Right lung (tissue), 2 donors: ENCODE measurements at regions not wholly inside any gene's neighbourhood (a gene's known extent, or its start where the extent isn't known, plus 50 kb on each side); places are given as distances from the start of the nearest gene placed in this dataset.

ENCODE experiments used
- DNase-seq, 2 donors: peaks; one replicate each; pipeline ENCODE4 v3.0.0-alpha.2; 2013

DNA sequence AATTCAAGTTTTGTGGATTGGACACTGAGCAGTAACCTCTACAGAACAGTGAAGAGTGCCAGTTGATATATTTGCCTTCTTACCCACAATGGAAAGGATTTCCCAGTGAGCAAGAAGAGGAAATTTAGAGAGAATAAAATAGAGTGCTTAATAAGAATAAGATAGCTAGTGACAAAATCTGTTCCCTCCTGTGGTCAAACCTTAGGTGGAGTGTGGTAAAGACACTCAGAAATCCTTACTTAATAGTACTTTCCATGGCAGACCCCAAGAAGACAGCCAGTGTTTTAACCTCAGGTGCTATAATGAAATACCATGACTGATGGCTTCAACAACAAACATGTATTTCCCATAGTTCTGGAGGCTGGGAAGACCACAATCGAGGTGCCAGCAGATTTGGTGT lies 108.4 kb upstream of the TNFAIP3 start:
- no peak for DNase-seq

DNA sequence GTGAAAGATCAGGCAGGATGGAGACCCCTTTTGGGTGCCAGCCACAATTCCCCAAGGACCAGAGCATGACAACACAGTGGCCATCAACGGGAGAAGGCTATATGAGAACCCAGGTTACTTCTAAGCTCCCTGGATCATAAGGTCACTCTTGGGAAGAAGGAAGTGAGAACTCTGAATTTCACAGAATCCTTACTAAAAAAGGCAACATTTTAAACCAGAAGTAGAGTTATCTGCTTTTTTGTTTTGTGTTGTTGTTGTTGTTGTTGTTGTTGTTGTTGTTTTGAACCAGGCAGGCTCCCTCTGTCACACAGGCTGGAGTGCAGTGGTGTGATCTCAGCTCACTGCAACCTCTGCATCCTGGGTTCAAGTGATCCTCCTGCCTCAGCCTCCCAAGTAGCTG lies 107.4 kb upstream of the TNFAIP3 start:
- DNase-seq = no peak

DNA sequence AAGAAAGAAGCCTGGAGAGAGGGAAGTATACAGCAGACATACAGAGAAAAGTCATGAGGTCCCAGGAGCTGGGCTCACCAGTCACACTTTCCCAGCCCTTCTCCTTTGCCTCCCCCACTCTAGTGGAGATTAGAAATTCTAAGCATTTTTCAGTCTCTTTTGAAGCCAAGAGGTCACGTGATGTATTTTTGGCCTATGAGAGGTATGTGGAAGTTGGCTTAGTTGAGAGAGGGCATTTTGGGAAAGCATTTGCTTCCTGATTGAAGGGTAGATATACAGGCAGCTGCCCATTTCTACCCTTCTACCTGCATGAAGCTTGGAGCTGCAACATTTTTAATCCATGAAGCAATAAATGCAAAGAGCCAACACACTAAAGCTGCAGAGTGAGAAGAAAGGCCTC lies 106.0 kb upstream of the TNFAIP3 start:
- no peak for DNase-seq

DNA sequence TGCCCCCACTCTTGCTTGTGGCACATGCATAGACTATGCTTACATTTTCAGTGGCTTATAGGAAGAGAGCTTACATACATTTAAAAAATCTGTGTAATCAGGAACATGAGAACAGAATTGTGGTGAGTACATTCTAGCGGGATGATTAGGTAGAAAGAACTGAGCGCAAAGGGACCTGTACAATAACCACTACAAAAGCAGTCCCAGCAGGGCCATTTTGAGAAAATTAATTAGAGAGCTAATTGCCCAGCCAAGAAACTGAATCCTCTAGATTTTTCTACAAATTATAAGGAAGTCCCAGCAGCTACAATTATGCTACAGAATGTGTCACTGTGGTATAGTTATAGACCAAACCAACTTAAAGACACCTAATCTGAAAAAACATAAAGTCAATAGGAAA lies 105.6 kb upstream of the TNFAIP3 start:
- DNase-seq = no peak

DNA sequence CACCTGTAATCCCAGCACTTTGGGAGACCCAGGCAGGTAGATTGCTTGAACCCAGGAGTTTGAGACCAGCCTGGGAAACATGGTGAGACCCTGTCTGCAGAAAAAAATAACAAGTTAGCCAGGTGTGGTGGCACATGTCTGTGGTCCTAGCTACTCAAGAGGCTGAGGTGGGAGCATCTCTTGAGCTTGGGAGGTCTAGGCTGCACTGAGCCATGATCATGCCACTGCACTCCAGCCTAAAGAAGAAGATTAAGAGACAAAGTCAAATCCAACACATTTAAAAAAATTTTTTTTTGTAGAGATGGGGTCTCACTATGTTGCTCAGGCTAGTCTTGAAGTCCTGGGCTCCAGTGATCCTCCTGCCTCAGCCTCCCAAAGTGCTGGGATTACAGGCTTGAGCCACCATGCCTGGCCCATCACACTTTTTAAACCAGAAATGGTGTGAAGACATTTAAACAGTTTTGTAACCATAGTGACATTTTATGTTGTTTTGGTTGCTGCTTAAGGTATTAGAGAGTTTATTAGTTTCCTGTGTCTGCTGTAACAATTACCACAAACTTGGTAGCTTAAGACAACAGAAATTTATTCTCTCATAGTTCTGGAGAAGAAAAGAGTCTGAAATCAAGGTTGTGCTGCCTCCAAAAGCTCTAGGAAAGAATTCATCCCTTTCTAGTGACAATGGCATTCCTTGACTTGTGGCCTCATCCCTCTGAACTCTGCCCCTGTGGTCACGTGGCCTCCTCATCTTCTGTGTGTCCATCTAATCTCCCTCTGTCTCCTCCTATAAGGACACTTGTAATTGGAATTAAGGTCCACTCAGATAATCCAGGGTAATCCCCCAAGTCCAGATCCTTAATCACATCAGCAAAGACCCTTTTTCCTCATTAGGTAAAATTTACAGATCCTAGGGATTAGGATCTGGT lies 104.6 kb upstream of the TNFAIP3 start:
- no peak for DNase-seq

DNA sequence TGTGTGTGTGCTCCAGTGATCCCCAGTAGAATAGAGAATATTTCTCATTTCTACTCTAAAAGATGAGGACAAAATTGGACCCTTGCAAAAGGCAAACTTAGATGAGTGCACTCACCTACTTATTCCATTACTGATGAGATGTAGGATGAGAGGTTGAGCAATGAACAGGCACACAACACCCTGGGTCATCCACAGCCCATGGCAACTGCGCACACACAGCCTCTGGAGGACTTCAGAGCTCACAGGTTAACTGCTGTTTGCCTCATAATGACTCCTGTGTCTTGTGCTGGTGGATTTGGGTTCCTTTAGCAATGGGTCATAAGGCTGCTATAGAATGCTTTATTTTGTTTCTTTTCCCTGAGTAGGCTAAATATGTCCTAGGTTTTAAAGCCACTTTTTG lies 103.6 kb upstream of the TNFAIP3 start:
- no peak for DNase-seq

DNA sequence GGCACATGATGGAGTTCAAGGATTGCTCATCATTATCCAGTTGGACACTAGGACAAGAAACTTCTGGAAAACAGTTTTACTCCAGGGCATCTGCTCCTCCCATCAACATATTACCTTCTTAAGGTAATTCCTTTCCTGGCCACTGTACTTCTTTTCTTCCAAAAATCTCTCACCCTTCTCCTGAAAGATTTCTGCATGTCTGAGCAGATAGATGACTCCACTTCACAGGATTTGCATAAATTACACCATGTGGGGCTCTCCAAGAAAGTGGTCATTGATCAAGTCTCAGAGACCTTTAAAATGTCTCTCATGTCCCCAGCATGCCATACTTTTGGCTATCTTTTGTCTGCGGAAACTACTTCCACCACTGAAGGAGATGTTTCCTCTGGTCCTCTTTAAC lies 103.2 kb upstream of the TNFAIP3 start:
- DNase-seq = no peak

DNA sequence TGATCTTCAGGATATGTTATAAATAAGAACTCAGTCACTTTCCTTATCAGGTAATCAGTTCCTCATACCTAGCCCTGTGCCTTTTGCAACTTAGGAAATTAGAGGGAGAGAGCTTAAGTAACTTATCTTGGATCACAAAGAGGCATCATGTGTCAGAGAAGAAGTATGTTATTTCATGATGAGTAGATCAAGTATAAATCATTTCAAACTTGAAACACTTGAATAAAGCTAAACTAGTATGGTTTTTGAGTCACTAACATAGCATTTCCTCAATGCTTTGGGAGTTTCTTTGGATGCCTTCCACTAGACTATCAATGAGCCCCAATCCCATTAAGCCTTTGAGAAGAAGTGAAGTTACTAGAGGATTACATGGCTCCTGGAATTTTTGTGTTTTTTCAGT lies 102.6 kb upstream of the TNFAIP3 start:
- DNase-seq = no peak

DNA sequence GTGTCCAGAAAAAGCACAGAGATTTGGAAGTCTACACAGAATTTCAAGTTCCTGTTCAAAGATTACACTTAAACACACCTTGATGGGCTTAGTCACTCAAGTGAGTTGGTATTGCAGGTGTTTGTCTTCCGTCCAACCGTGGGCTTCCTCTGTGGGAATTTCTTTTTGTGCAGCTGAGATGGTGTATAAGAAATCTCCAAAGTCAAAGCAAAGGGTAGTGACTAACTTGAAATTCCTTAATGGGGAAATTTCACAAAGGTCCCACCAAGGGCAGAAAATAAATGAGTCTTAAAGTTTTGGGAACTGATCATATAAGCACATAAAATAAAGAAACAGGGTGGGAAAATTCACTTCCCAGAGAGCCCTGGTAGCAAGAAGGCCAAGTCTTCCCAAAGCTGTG lies 102.0 kb upstream of the TNFAIP3 start:
- no peak for DNase-seq

DNA sequence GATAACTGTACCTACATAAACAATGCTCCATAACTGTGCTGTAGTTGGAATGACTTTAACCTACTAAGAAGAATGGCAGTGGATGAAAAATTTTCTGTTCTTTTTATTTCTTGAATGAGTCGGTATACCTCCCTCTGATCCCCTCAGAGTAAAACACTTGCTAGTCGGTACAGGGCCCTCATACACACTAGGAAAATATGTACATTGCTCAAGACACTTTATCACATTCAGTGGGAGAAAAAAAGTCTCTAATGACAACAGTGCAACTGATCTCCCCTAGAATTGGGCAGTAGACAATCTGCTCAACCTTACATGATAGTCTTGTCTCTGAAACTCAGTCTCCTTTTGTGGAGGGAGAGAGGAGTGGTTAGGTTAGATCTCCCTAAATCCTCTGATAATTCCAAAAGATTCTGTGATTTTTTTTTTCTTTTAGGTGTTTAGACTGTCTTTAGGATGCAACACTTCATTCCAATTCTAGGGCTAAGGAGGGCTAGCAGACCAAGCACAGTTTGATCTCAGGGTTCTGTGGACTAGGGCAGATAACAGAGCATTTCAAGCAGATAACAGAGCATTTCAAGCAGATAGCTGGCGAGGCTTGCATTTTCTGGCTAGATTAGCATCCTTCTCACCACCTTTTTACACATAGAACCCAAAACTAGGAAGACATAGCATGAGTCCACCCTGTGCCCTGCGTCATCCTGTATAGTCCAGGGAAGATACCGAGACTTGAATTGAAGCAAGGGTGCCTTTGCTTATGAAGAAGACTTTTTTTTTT lies 100.3 kb upstream of the TNFAIP3 start:
- no peak for DNase-seq

DNA sequence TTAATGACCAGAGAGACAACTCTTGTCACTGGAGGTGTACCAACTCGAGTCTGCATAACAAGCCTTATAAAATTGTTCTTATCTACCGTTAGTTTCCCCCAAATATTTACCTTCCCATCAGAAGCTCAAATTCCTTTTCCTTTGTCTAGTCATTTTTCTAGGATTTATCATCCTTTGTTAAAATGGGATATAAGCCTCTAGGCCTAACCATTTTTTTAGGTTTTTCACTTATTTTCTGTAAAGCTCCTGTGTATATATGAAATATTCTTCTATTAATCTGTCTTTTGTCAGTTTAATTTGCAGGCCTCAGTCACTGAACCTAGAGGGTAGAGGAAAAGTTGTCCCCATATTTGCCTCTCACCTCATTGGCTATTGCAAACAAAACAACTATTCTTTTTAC lies 99.6 kb upstream of the TNFAIP3 start:
- no peak for DNase-seq

DNA sequence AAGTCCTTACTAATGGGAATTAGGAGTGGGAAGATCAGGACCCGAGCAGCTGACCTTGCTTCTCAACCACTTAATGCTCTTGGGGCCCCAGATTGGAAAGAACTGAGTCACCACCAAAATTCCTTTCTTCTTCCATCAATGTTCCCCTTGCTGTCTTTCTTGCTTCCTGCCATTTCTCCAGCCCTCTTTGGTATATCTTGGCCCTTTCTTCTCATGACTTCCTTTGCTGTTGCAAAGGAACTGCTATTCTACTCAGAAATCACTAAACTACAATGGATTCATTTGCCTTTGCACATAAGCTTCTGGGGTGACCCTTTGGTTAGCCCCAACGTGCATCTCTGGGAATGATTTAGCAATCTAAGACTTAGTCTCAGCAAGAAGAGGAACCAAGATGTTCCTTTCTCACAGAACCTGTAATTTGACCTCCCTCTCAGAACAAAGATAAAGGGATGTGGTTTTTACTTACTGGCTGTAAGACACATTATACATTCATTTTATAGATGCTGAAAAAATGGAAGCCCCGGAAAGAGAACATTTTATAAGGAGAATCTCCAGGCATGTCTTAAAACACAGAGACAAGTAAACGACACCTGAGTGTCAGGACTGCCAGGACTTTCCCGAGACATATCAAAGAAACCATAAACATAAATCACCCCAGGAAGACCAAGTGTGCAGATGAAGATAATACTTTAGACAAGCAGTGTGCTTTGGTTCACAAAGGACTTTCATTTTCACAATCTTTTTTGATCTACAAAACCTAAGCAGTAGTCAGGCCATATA lies 99.0 kb upstream of the TNFAIP3 start:
- DNase-seq = no peak

DNA sequence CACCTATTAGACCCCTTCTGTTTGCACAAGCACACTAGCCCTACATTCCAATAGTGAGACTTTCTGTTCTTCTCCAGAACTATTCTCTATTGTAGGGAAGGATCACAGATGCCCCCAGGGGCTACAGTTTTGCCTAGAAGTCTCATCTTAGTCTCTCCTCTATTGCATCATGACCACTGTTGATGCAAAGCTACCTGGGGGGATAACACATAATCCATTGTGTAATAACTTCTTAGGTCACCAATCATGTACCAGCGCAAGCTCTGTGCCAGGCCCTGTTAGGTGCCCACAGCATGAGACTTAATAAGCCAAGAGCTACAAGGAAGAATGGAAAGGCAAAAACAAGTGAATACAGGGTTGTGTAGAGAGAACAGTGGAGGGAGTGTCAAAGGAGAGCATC lies 98.1 kb upstream of the TNFAIP3 start:
- no peak for DNase-seq

DNA sequence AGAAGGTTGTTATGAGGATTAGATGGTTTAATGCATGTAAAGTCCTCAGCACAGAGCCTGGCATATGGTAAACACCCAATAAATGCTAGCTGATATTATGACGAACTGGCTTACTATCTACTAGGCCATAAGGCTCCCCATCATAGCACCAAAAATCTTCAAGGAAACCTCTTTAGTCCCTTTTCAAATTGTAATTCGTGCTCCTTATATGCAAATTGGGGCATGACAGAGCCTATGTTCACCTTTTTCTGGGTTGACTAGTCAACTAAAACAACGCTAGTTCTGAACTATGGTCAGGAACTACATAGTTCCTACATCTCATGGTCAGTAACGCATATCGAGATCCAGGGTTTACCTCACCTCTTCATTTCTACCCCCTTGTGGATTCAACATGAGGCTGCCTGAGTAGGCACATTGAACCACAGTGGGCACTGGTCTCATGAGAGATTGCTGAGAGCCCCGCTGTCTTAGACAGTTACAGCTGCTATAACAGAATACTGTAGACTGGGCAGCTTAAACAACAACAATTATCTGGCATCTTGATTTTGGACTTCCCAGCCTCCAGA lies 97.2 kb upstream of the TNFAIP3 start:
- DNase-seq = no peak

DNA sequence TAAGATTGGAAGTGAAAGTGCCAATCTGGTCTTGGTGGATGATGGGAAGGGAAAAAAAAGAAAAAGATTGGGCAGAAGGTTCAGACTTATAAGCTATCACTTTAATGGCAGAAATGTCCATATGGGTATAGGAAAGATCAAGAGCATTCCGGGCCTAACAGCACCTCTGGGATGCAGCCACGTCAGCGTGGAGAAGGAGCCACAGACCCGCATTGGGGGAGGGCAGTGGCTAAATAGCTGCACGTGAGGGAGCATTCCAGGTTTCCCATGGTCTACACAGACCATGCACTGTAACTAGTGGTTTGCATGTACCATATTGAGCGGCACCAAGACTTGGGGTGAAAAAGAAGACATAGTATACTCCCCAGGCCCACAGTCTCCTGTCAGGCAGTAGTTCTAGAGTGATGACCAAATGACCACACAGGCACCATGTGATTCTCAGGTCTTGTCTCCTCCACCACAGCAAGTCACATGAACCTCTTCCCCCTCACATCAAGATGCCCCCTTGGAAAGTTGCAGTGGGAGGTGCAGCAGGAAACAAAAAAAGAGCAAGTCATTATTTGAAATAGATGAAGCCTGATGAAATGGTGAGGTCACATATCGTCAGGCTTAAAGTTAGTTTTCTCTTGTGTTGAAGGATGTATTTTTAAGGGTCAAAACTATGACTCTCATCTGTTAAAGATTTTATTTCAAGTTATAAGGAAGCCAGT lies 94.4 kb upstream of the TNFAIP3 start:
- peak in 1 of 2 donors; percentile 13 for DNase-seq

DNA sequence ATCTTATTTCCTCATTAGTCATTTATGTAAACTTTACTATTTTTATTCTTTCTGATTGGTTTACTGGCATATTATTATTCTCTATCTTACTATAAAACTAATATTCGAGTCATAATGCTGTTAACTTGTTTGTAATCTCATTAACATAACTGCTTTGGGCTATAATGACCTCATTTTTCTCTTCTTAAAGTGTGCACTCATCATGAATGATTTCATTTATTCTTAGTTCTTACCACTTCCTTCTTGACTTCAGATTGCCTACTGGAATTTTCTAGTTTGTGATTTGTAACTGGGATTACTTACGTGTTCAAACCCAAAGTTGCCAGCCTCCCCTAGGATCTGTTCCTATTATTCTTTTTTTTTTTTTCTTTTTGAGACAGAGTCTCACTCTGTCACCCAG lies 91.8 kb upstream of the TNFAIP3 start:
- no peak for DNase-seq

DNA sequence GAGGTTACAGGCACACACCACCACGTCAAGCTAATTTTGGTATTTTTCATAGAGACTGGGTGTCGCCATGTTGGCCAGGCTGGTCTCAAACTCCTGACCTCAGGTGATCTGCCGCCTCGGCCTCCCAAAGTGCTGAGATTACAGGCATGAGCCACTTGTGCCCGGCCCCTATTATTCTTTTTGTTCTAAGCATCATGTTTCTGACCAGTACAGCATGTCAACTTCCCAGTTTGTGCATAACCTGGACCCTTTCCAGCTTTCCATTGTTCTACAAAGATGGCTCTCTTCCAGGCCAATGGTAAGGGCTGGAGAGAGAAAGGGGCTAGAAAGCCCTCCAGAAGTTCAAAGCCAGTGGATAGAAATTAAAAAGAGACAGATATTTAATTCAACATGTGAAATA lies 91.3 kb upstream of the TNFAIP3 start:
- DNase-seq = peak in 1 of 2 donors; percentile 23

DNA sequence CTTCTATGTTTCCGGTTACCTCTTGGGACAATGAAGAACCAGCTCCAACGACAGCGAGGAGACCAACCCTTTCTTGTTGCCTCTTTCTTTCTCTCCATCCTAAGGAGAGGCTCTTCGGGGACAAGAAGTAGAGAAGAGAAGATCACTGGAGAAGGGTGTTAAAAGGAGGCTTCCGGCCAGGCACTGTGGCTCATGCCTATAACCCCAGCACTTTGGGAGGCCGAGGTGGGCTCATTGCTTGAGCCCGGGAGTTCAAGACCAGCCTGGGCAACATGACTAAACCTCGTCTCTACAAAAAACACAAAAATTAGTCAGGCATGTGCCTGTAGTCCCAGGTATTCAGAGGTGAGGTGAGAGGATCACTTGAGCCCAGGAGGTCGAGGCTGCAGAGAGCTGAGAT lies 90.8 kb upstream of the TNFAIP3 start:
- no peak for DNase-seq

DNA sequence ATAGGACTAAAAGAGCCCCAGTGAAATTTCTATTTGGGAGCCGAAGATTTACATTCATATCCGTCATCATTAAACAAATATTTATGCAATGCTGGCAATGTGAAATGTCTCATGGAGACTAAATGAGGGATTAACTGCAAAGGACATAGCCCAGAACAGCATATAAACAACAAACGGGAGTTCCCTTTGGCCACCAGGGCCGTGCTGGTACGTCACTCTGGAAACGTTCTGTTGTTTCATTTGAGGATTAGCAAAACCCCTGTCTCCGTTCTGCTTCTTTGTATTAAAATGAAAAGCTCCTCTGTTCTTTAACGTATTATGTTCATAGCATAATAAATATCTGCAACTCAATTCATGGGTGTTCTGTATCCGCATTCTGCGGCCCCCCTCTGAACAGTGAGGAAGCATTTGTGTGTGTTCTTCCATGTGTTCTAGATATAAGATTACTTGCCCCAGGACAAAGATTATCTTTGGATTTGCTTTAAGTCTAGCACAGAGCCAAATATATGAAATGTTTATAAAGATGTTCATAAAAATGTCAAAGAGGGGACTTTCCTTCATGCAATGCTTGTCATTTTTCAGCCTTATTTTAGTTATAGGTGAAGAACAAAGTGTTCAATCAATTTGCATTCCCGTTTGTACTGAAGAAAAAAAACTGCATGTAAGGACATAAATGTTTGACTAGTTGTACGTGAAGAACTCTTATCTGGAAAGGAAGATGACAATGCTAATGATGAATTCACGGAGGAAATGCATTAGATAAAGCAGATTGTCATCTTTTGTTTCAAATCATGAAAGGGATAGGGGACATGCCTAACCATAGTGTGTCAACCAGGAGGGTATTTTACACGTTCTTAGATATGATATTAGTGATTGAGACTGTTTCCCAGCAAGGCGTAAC lies 90.0 kb upstream of the TNFAIP3 start:
- DNase-seq = peak; percentile 75 to 78

DNA sequence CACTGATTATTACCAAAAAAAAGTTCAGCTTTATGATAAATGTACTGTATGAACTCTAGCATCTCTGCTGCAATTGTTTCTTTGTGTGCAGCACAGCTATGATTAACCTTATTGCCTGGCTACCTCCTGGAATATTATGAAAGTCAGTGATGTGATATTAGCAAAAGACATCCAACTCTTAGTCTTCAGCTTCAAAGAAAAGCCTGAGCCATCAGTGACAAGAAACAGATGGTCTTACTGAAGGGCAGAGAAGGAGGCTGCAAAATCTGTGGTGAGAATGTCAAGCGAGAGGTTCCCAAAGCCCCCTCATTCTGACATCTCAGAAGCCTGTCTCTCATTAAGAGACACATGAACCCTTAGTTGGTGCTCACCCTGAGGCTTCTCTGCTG lies 89.4 kb upstream of the TNFAIP3 start:
- peak; percentile 59 to 63 for DNase-seq
